ENCODE measurements at regions not wholly inside any gene's neighbourhood (a gene's known extent, or its start where the extent isn't known, plus 50 kb on each side); places are given as distances from the start of the nearest gene placed in this dataset.

- no peak for TF ChIP-seq CTCF (IDR thresholded peaks at IDR 0.05; ENCODE audit: low read depth, low read length)
- Histone ChIP-seq H3K9me3 (ENCODE audit: control insufficient read depth, insufficient read depth, low read length) (no peaks in the 10 kb centered on the region), H3K4me3 (ENCODE audit: low read depth, low read length) (no peak overlapping the region), H3K27me3 (ENCODE audit: control insufficient read depth, insufficient read depth, low read length) (no peaks in the 10 kb centered on the region), H3K27ac (ENCODE audit: low read depth, low read length) (no peak overlapping the region)
- CTCF ChIA-PET, result no interaction called here
- POLR2A ChIA-PET, result no interaction called here
- DNase-seq (ENCODE audit: low read depth, low spot score), result no peak
Measured at GRCh38 chr2:70011335-70011734, 49.9 kb upstream of the ASPRV1 start.
